ENCODE measurements at regions not wholly inside any gene's neighbourhood (a gene's known extent, or its start where the extent isn't known, plus 50 kb on each side); places are given as distances from the start of the nearest gene placed in this dataset.

- TF ChIP-seq, protein P1, sequence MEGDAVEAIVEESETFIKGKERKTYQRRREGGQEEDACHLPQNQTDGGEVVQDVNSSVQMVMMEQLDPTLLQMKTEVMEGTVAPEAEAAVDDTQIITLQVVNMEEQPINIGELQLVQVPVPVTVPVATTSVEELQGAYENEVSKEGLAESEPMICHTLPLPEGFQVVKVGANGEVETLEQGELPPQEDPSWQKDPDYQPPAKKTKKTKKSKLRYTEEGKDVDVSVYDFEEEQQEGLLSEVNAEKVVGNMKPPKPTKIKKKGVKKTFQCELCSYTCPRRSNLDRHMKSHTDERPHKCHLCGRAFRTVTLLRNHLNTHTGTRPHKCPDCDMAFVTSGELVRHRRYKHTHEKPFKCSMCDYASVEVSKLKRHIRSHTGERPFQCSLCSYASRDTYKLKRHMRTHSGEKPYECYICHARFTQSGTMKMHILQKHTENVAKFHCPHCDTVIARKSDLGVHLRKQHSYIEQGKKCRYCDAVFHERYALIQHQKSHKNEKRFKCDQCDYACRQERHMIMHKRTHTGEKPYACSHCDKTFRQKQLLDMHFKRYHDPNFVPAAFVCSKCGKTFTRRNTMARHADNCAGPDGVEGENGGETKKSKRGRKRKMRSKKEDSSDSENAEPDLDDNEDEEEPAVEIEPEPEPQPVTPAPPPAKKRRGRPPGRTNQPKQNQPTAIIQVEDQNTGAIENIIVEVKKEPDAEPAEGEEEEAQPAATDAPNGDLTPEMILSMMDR (IDR thresholded peaks at IDR 0.05; ENCODE audit: unreplicated experiment): no peak
- no peak for DNase-seq (ENCODE audit: low spot score in 2 of 2, unreplicated experiment in 2 of 2)
- Mint-ChIP-seq H3K27me3 (ENCODE audit: low read depth) (no peaks in the 10 kb centered on the region), H3K4me3 (no peak overlapping the region), H3K4me1 (no peaks in the 10 kb centered on the region), H3K9me3 (peaks cover 9% of the 10 kb centered on the region), H3K27ac (no peak overlapping the region), H3K36me3 (no peaks in the 10 kb centered on the region)
These were observed 679.0 kb upstream of the ACVR2A start for GRCh38 chr2:147165697-147166382.

DNA sequence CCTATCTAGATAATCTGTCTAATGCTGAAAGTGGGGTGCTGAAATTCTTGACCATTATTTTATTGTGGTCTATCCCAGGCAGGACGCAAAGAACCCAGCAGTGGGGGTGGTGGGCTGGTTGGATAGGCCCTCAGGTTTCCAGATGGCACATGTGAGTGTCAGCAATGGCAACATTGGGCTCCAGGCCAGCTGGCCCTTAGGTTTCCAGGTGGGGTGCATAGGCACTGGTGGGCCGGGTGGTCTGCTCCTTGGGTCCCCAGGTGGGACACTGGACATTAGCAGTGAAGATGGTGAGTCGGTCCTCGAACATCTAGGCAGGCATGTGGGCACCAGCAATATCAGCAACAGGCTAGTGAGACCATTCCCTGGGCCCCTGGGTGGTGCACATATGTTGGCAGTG lies 680.3 kb upstream of the ACVR2A start:
- DNase-seq (ENCODE audit: low spot score in 2 of 2, unreplicated experiment in 2 of 2): no peak
- Mint-ChIP-seq H3K4me1 (no peaks in the 10 kb centered on the region), H3K27me3 (ENCODE audit: low read depth) (no peaks in the 10 kb centered on the region), H3K27ac (no peak overlapping the region), H3K4me3 (no peak overlapping the region), H3K9me3 (peaks cover 9% of the 10 kb centered on the region), H3K36me3 (no peaks in the 10 kb centered on the region)
- TF ChIP-seq, protein P1 (IDR thresholded peaks at IDR 0.05; ENCODE audit: unreplicated experiment): no peak

GRCh38 chr2:147161746-147162145 lies 683.1 kb upstream of the ACVR2A start:
- H3K36me3 Mint-ChIP-seq: no peaks in the 10 kb centered on the region
- TF ChIP-seq, protein P1 (IDR thresholded peaks at IDR 0.05; ENCODE audit: unreplicated experiment): no peak
- H3K27me3 Mint-ChIP-seq (ENCODE audit: low read depth): no peaks in the 10 kb centered on the region
- no peak overlapping the region for H3K27ac Mint-ChIP-seq
- no peaks in the 10 kb centered on the region for H3K9me3 Mint-ChIP-seq
- no peak overlapping the region for H3K4me3 Mint-ChIP-seq
- no peak for DNase-seq (ENCODE audit: low spot score in 2 of 2, unreplicated experiment in 2 of 2)
- H3K4me1 Mint-ChIP-seq: no peaks in the 10 kb centered on the region

DNA sequence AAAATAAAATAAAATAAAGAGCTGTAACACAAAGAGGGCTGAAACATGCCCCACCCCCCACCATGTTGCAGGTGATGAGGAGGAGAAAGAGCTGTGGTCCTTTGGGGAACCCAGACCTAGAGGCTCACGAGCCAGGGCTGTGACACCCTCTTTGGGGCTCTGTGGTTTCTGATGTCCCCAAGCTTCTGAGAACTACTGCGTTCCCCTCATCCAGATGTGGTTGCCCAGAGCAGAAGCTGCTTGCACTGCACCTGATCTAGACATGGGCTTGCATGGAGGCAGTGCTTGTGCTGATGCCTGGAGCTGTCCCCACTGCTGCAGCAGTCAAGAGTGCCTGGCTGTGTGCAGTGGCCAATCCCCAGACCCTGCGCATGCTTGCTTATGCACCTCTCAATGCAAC lies 687.9 kb upstream of the ACVR2A start:
- Mint-ChIP-seq H3K4me1 (no peaks in the 10 kb centered on the region), H3K9me3 (peaks cover 10% of the 10 kb centered on the region), H3K27ac (no peak overlapping the region), H3K4me3 (no peak overlapping the region), H3K36me3 (no peaks in the 10 kb centered on the region), H3K27me3 (ENCODE audit: low read depth) (no peaks in the 10 kb centered on the region)
- TF ChIP-seq, protein P1 (IDR thresholded peaks at IDR 0.05; ENCODE audit: unreplicated experiment): no peak
- no peak for DNase-seq (ENCODE audit: low spot score in 2 of 2, unreplicated experiment in 2 of 2)

DNA sequence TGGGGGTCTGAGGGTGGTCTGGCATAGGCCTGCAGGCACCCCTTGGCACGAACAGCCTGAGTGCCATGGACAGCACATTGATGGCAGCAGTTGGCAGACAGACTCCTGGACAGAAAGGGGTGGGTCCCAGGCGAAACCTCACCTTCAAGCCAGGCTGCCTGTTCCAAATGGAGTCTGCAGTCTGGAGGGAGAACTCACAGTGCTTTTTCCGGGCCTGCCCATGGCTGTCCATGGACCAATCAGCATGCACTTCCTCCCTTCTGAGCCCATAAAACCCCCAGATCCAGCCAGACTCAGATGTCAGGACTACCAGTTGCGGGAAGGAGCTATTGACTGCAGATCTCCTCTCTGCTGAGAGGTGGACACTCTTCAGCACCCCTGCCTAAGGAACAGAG lies 694.6 kb upstream of the ACVR2A start:
- Mint-ChIP-seq H3K27me3 (ENCODE audit: low read depth) (no peaks in the 10 kb centered on the region), H3K4me3 (no peak overlapping the region), H3K4me1 (no peaks in the 10 kb centered on the region), H3K36me3 (no peaks in the 10 kb centered on the region), H3K27ac (no peak overlapping the region), H3K9me3 (peaks cover 18% of the 10 kb centered on the region)
- no peak for DNase-seq (ENCODE audit: low spot score in 2 of 2, unreplicated experiment in 2 of 2)
- TF ChIP-seq, protein P1 (IDR thresholded peaks at IDR 0.05; ENCODE audit: unreplicated experiment): no peak

Measured in mesothelial cell of epicardium (in vitro differentiated cells).